MV-4-11 (cell line): ENCODE measurements at regions not wholly inside any gene's neighbourhood (a gene's known extent, or its start where the extent isn't known, plus 50 kb on each side); places are given as distances from the start of the nearest gene placed in this dataset.

ENCODE experiments used
- DNase-seq: peaks from one replicate; lab custom pipeline; 2025; lab: John Stamatoyannopoulos, UW

- no peak for DNase-seq
Observed at GRCh38 chr16:86320237-86320595, 190.1 kb upstream of the FOXF1 start.

DNA sequence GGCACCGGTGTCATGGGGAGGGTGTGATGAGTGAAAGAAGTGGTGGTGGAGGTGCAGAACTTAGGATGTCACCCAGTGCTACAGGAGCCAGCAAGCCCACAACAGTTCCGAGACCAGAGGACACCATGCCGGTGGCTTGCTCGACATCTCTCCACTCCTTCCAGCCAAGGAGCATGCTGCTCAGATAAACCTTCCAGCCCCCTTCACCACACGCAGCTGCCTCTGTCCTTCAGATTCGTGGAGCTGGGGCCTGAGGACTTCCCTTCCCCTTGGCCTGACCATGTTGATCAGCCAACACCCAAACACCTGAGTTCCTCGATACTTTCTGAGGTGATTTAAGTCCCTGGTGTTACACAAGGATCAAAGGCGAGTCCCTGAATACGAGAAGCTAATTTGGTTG is 188.8 kb upstream of the FOXF1 start:
- DNase-seq, result no peak

DNA sequence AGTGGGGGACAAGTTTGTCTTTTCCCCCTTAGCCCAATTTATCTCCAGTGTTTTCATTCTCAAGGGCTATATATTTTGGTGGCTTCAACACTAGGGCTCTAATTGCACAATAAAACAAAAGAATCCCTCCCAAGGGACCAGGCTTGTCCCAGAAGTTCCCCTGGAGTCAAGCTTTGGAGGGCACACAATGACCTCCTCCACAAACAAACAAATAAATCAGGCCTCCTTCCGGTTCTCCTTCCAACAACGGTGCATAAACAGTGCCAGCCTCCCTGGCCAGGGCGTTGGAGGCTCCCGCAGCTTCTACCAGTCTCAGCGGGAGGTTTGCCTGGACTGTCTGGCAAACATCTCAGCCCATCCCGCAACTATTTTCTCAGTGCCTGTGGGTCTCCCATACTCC is 188.0 kb upstream of the FOXF1 start:
- DNase-seq, result no peak

DNA sequence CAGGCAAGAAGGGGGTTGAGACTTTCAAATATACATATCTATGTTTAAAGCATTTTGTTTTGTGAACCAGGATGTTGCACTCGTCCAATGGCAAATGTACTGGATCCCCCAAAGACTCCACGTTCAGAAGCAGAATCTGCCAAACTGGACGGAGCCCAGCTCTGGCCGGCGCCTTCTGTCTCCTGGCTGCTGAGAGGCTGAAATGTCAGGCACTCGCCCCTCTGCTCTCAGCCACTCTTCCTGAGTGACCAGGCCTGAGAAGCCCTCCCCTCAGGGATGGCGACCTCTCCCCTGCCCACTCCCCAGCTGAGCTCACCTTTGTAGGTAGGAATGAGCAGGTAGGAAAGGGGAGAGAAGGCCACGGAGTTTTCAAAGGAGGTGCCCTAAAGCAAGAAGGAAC is 187.5 kb upstream of the FOXF1 start:
- no peak for DNase-seq

- no peak for DNase-seq
Observed at GRCh38 chr16:86324320-86324719, 186.0 kb upstream of the FOXF1 start.

DNA sequence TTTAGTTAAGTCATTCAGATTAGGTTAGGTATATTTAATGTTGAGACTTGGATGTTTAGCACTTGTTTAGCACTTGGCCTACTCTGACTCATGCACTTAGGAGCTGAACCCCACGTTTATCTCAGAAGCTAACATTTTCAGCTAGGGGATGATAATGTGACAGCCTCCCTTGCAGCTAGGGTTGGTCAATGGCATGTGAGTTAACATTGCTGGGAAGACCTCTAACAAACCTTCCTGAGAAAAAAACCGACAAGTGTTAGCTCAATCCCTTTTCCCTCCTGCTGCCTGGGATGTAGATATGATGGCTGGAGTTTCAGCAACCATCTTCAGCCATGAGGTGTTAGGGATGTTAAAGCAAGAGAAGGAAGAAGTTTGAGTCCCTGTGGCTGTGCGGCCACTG is 185.0 kb upstream of the FOXF1 start:
- DNase-seq, result no peak

GRCh38 chr16:86325895-86326294 is 184.4 kb upstream of the FOXF1 start:
- no peak for DNase-seq

DNA sequence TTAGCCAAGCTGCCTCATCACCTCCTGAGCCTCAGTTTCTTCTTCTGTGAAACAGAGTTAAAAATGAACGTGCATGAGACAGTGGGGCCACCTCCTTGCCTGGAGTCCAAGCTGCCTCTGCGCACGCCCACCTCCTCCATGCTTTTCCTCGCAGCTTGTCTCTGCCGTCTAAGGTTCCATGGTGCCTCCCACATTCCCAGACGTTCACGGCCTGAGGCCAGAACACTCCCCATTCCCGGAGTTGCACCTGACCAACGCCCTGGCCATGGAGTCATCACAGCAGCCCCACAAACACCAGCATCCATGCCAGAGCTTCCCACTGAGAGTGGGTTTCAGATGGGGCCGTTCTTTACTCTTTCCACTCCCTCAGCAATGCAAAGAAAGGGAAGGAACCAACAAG is 183.0 kb upstream of the FOXF1 start:
- no peak for DNase-seq

- no peak for DNase-seq
Observed at GRCh38 chr16:86330906-86331305, 179.4 kb upstream of the FOXF1 start.

- no peak for DNase-seq
Observed at GRCh38 chr16:86334079-86334635, 176.2 kb upstream of the FOXF1 start.

- no peak for DNase-seq
Observed at GRCh38 chr16:86335266-86336172, 174.8 kb upstream of the FOXF1 start.

DNA sequence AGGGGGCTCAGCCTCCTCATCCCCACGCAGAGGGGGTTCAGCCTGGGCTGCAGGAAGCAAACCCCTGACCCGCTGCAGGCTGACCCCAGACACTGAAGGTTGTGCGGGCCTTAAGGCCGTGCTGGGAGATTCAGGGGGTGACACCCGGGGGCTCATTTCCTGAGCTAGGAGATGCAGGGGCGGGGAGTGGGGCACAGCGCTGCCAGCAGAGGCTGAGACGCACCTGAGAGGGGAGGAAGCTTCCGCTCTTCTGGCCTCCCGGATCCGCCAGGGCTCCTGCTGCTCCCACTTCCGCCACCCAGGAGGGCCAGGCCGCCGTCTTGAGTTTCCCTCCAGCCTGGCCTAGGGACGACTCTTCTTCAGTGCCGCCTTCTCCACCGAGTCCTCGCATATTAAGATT is 173.2 kb upstream of the FOXF1 start:
- DNase-seq, result no peak

GRCh38 chr16:86337581-86338402 is 172.5 kb upstream of the FOXF1 start:
- no peak for DNase-seq

- DNase-seq, result no peak
Observed at GRCh38 chr16:86338403-86339115, 171.8 kb upstream of the FOXF1 start.

DNA sequence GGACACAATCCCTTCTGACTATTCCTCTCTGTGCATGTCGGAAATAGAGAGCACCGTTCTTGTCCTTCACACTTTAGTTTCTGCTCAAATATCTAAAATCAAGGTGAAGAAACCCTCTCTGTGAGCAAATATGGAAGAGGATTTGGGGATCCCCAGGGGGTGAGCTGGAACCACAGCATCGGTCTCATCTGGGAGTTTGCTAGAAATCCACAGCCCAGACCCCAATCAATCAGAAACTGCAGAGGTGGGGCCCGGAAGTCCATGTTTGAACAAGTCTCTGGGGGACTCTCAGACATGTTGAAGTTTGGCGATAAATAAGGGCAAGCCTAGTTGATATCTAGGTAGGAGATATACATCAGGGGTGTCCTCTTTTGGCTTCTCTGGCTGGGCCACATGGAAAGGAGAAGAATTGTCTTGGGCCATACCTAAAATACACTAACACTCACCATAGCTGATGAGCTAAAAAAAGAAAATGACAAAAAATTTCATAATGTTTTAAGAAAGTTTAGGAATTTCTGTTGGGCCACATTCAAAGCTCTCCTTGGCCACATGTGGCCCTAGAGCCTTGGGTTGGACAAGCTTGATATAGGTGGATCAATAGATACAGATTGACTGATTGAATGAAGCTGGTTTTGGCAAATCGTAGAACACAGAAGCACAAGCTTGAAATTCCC is 168.0 kb upstream of the FOXF1 start:
- DNase-seq, result no peak

GRCh38 chr16:86343027-86343795 is 167.1 kb upstream of the FOXF1 start:
- no peak for DNase-seq

DNA sequence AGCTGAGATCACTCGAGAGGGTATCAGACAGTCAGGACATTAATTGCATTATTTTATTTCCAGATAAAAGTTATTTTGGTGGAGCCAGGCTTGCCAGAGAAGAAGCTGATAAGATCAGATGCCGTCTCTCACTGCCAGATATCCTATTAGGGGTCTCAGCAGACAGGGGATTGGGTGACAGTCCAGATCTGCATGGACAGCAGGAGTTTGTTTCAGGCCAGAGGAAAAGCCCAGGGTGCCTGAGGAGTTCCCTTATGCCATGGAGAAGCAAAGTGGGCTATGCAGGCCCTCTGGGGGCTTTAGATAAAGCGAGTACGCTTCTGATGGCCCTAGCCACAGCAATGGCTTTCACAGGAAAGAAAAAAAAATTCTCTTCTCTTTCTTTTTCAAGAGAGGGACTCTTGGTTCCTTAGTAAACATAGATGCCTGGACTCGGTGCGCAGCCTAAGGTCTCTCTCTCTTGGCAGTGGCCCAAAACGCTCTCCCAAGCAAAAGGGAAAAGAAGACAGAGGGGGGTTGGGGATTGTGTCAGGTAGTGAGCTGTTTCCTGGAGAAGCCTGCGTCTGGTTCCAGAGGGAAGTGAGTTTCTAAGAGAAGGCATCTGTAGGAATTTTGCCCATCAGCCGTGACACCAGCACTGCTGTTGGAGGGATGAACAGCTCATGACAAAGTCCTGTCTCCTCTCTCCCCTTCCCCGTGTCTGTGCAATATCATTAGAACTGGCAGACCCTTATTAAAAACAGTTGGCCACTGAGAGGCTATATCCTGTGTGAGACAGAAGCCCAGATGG is 166.3 kb upstream of the FOXF1 start:
- no peak for DNase-seq

GRCh38 chr16:86344586-86344871 is 165.8 kb upstream of the FOXF1 start:
- DNase-seq, result no peak

- no peak for DNase-seq
Observed at GRCh38 chr16:86344881-86345280, 165.4 kb upstream of the FOXF1 start.

- no peak for DNase-seq
Observed at GRCh38 chr16:86345516-86345915, 164.8 kb upstream of the FOXF1 start.
